Endothelial cell (in vitro differentiated cells): ENCODE measurements at regions not wholly inside any gene's neighbourhood (a gene's known extent, or its start where the extent isn't known, plus 50 kb on each side); places are given as distances from the start of the nearest gene placed in this dataset.

Source experiments
- DNase-seq: peaks from one replicate; pipeline ENCODE4 v3.0.0; 2021; ENCODE audit warnings: low spot score
- H3K27ac Mint-ChIP-seq: one replicate; pipeline ENCODE4 v1.8.0; 2021; ENCODE audit warnings: mixed read lengths, inconsistent platforms; ENCODE audit not compliant: unreplicated experiment
- H3K27me3 Mint-ChIP-seq: one replicate; pipeline ENCODE4 v1.8.0; 2021; ENCODE audit warnings: mild to moderate bottlenecking, moderate library complexity, mixed read lengths, inconsistent platforms; ENCODE audit not compliant: unreplicated experiment
- H3K36me3 Mint-ChIP-seq: one replicate; pipeline ENCODE4 v1.8.0; 2021; ENCODE audit warnings: mild to moderate bottlenecking, low read depth, mixed read lengths, inconsistent platforms; ENCODE audit not compliant: unreplicated experiment
- H3K4me1 Mint-ChIP-seq: one replicate; pipeline ENCODE4 v1.8.0; 2021; ENCODE audit warnings: mild to moderate bottlenecking, mixed read lengths, inconsistent platforms; ENCODE audit not compliant: unreplicated experiment
- H3K4me3 Mint-ChIP-seq: one replicate; pipeline ENCODE4 v1.8.0; 2021; ENCODE audit warnings: mild to moderate bottlenecking, mixed read lengths, inconsistent platforms; ENCODE audit not compliant: unreplicated experiment
- H3K9me3 Mint-ChIP-seq: one replicate; pipeline ENCODE4 v1.8.0; 2021; ENCODE audit warnings: mixed read lengths, inconsistent platforms; ENCODE audit not compliant: unreplicated experiment
- TF ChIP-seq, protein P1 (sequence below): fragments of 200-600 bp; sonication (generic); IDR thresholded peaks from one replicate; pipeline ENCODE4 v1.5.0; 2021; ENCODE audit warnings: antibody characterized with exemption; ENCODE audit not compliant: unreplicated experiment

DNA sequence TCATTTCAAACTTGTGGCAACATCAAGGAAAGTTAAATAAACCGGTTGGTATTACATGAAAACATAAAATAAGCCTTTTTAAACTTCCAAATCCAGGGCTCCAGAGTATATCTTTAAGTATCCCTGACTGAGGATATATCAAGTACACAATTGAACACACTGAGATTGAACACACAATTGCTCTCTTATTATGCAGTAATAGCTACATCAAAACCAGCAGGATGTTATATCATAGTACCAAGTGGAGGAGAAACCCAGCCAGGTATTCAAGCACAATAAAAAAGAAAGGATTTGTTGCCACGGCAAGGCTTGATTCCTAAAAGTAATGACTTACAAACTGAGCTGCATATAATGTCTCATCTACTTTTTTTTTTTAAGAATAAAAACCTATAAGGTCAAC, 605.8 kb downstream of the SPOCK3 start:
- H3K27me3 Mint-ChIP-seq, result no peaks in the 10 kb centered on the region
- H3K36me3 Mint-ChIP-seq, result no peaks in the 10 kb centered on the region
- H3K4me1 Mint-ChIP-seq, result peaks cover 4% of the 10 kb centered on the region
- H3K9me3 Mint-ChIP-seq, result no peaks in the 10 kb centered on the region
- DNase-seq, result no peak
- TF ChIP-seq, protein P1, sequence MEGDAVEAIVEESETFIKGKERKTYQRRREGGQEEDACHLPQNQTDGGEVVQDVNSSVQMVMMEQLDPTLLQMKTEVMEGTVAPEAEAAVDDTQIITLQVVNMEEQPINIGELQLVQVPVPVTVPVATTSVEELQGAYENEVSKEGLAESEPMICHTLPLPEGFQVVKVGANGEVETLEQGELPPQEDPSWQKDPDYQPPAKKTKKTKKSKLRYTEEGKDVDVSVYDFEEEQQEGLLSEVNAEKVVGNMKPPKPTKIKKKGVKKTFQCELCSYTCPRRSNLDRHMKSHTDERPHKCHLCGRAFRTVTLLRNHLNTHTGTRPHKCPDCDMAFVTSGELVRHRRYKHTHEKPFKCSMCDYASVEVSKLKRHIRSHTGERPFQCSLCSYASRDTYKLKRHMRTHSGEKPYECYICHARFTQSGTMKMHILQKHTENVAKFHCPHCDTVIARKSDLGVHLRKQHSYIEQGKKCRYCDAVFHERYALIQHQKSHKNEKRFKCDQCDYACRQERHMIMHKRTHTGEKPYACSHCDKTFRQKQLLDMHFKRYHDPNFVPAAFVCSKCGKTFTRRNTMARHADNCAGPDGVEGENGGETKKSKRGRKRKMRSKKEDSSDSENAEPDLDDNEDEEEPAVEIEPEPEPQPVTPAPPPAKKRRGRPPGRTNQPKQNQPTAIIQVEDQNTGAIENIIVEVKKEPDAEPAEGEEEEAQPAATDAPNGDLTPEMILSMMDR, result no peak
- no peak overlapping the region for H3K4me3 Mint-ChIP-seq
- H3K27ac Mint-ChIP-seq, result no peak overlapping the region

DNA sequence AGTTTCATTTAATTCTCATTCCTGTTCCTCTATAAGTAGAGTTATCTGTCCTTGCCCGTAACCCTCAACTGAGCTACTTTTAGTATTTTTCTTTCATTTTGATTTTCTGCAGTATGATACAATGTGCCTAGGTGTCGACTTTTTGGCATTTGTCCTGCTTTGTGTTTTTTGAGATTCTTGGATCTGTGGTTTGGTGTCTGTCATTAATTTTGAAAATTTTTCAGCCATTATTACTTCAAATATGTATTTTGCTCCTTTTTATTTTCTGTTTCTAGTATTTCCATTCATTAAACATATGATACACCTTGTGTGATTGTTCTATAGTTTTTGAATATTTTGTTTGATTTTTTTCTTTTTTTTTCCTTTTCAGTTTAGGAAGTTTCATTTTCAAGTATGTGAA, 598.9 kb downstream of the SPOCK3 start:
- TF ChIP-seq, protein P1, result no peak
- Mint-ChIP-seq H3K9me3 (no peaks in the 10 kb centered on the region), H3K4me3 (no peak overlapping the region), H3K27me3 (no peaks in the 10 kb centered on the region), H3K36me3 (no peaks in the 10 kb centered on the region), H3K27ac (no peak overlapping the region), H3K4me1 (no peaks in the 10 kb centered on the region)
- no peak for DNase-seq

DNA sequence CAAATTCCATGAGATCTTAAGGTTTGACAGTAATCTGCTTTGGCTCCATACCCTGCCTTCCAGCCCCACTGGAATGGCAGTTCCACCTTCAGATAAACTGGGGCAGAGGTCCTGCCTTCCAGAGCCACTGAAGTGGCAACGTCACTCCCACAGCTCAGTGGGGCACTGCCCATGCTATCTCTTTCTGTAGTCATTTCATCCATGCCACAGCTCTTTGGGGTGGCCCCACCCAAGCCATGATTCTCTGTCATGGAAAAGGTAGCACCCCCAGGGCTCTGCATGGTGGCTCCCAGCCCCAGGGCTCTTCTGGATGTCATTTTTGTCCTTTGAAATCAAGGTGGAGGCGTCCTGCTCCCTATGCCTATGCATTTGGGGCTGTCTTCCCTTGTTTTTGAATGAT, 596.5 kb downstream of the SPOCK3 start:
- Mint-ChIP-seq H3K4me1 (peaks cover 2% of the 10 kb centered on the region), H3K27ac (no peak overlapping the region), H3K9me3 (no peaks in the 10 kb centered on the region), H3K36me3 (no peaks in the 10 kb centered on the region), H3K27me3 (no peaks in the 10 kb centered on the region), H3K4me3 (no peak overlapping the region)
- no peak for DNase-seq
- TF ChIP-seq, protein P1, result no peak

DNA sequence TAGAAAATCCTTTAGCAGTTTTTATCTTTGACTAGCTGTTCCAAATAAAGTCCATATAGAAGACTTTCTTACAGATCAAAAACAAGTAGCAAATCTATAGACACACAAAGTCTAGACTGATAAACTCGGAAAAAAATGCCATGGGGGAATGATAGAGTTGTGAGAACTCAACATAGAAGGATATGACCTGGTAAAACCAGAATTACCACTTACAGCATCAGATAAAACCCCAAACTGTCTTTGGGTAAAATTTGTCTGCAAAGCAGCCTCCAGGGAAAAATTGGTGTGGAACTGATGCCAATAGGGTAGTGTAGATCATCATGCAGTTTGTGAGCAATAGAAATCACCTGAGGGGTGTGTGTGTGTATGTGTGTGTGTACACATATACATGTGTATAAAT, 579.1 kb downstream of the SPOCK3 start:
- no peak overlapping the region for H3K27ac Mint-ChIP-seq
- H3K4me1 Mint-ChIP-seq, result no peaks in the 10 kb centered on the region
- TF ChIP-seq, protein P1, result no peak
- H3K9me3 Mint-ChIP-seq, result no peaks in the 10 kb centered on the region
- no peak for DNase-seq
- H3K36me3 Mint-ChIP-seq, result no peaks in the 10 kb centered on the region
- H3K4me3 Mint-ChIP-seq, result no peak overlapping the region
- no peaks in the 10 kb centered on the region for H3K27me3 Mint-ChIP-seq

DNA sequence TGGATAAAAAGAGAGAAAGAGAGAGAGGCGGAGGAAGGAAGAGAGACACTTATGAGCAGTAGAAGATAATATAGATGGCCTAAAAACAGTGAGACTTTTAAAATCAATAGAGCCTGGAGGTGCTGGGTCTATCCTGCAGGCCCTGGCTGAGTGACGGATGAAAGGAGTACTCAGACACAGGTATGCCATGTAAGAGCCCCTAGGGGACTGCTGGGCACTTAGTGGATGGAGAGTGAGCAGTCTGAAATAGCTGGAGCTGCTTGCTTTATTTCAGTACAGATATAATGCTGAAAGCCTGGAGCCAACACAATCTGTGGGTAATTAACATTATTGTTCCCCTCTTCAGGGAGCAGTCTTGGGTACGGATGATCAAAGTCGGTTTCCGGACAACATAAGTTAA, 578.6 kb downstream of the SPOCK3 start:
- H3K27ac Mint-ChIP-seq, result no peak overlapping the region
- no peaks in the 10 kb centered on the region for H3K9me3 Mint-ChIP-seq
- DNase-seq, result no peak
- no peaks in the 10 kb centered on the region for H3K27me3 Mint-ChIP-seq
- TF ChIP-seq, protein P1, result no peak
- H3K36me3 Mint-ChIP-seq, result no peaks in the 10 kb centered on the region
- no peak overlapping the region for H3K4me3 Mint-ChIP-seq
- H3K4me1 Mint-ChIP-seq, result no peaks in the 10 kb centered on the region
